Kidney epithelial cell (primary cell): ENCODE measurements at regions not wholly inside any gene's neighbourhood (a gene's known extent, or its start where the extent isn't known, plus 50 kb on each side); places are given as distances from the start of the nearest gene placed in this dataset.

Experiments
- DNase-seq: peaks from one replicate; pipeline ENCODE4 v3.0.0-alpha.2; 2010; ENCODE audit warnings: low read depth
- H3K27me3 ChIP-seq: 2 replicates; pipeline ENCODE4 v1.6.0; 2011; ENCODE audit warnings: low read length; ENCODE audit not compliant: control insufficient read depth, insufficient read depth
- H3K36me3 ChIP-seq: 2 replicates; pipeline ENCODE4 v1.5.1; 2011; ENCODE audit warnings: low read length; ENCODE audit not compliant: control insufficient read depth, insufficient read depth
- H3K4me3 ChIP-seq: 2 replicates; pipeline ENCODE4 v1.5.1; 2011; ENCODE audit warnings: low read depth, mild to moderate bottlenecking, control low read depth, low read length
- CTCF ChIP-seq: IDR thresholded peaks from 2 replicates; pipeline ENCODE4 v1.5.1; 2011; ENCODE audit warnings: mild to moderate bottlenecking, moderate library complexity, low read length, control low read depth, inconsistent platforms; ENCODE audit not compliant: insufficient read depth, poor library complexity, severe bottlenecking

DNA sequence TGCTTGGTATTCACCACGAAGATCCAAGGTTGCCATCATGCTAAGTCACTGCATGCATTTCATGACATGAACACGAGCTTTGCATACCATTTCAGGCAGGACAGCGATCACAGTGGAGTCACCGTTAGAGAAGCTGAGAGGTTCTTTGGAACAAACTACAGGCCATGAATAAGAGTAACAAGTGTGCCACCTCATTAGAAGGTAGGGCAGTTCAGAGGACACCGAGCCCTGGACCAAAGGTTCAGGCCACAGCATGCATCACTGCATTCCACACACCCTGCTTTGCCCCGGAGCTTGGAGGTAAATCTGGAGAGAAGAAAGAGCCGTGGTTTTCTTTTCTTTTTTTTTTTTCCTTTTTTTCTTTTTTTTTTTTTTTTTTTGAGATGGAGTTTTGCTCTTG lies 66.9 kb upstream of the CDH4 start:
- Histone ChIP-seq H3K36me3 (no peaks in the 10 kb centered on the region), H3K27me3 (no peaks in the 10 kb centered on the region), H3K4me3 (no peak overlapping the region)
- no peak for TF ChIP-seq CTCF
- no peak for DNase-seq

DNA sequence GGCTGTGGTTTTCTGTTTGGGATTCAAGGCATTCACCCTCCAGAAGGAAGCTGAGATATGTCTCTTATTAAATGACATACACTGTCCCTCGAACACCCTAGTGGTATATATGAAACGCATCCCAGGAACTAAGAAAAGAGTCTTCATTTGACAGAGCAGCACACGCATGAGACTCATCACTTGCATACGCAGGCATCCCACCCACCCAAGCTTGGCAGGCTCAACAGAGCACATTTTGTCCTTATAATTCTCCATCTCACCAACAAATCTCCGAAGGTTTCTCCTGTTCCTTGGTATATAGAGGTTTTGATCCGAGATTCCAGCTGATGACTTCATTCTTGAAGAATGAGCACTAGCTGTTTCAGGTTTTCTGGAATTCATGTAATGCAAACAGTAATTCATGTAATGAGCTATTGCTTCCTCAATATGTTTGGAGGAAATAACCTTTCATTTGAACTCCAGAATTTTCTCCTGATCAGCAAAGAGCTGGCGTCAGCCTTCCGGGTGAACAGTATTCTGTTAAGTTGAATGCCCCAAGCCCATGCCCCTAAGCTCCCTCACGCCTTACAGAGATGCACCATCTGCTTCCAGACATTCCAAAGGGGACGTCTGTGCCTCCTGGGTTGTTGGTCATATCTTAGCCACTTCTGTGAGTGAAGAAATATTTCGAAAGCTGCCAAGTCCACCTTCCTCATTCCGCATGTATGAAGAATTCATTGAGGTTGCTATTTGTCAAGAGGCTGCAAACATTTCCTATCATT lies 66.0 kb upstream of the CDH4 start:
- Histone ChIP-seq H3K36me3 (no peaks in the 10 kb centered on the region), H3K27me3 (no peaks in the 10 kb centered on the region), H3K4me3 (no peak overlapping the region)
- peak; percentile 85 for DNase-seq
- no peak for TF ChIP-seq CTCF

DNA sequence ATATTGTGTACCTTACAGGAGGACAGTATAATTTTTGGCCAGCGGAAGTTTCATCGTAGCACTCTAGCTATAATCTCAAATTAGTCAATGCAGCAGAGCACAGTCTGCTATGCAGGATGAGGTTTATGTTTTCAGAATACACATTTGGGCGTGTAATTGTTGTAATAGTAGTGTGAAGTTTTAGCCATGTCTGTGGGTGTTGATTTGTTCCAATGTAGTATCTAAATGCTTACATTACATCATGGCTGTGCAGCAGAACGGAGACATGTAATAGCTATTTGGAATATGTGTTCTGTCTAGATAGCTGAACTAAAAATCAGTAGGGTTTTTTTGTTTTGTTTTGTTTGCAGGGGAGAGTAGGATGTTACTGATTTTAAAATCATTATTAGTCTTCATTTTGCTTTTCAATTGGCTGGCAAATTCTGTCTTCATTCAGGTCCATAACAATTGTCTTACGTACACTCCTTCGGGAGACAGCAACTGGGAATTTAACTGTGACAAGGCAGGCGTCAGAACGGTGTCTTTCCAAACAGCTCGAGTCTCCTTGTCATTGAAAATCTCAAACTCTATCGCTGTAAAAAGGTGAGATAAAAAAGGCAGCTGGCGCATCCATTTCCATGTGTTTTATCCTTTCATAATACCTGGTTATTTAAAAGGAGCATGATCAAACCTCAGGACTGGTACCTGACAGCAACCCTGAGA lies 65.1 kb upstream of the CDH4 start:
- no peaks in the 10 kb centered on the region for H3K27me3 ChIP-seq
- no peaks in the 10 kb centered on the region for H3K36me3 ChIP-seq
- H3K4me3 ChIP-seq: no peak overlapping the region
- no peak for DNase-seq
- no peak for TF ChIP-seq CTCF

DNA sequence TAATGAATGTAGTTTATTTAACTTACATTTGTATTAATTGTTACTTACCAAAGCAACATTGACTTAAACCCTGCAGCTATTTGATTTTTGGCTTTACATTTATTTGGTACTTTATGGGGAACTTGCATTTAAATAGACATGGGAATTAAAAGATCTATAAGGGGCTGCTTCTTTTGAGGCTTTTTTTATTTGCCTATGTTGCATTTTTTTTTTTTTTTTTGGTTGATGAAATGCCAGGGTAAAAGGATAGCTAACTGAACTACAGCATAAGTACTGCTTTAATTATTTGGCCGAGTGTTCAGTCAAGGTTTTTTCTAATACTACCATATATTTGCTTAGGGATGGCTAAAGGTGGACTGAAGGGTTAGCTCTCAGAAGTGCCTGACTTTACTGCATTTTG lies 62.5 kb upstream of the CDH4 start:
- no peak for TF ChIP-seq CTCF
- Histone ChIP-seq H3K36me3 (no peaks in the 10 kb centered on the region), H3K27me3 (no peaks in the 10 kb centered on the region), H3K4me3 (no peak overlapping the region)
- DNase-seq: no peak

- DNase-seq: no peak
- no peaks in the 10 kb centered on the region for H3K36me3 ChIP-seq
- H3K4me3 ChIP-seq: no peak overlapping the region
- H3K27me3 ChIP-seq: no peaks in the 10 kb centered on the region
- TF ChIP-seq CTCF: no peak
Measured at GRCh38 chr20:61191096-61191495, 61.0 kb upstream of the CDH4 start.
